ENCODE measurements at regions not wholly inside any gene's neighbourhood (a gene's known extent, or its start where the extent isn't known, plus 50 kb on each side); places are given as distances from the start of the nearest gene placed in this dataset.

GRCh38 chr9:109830545-109830944 lies 50.5 kb downstream of the PALM2AKAP2 start:
- no peak for ATAC-seq
- TF ChIP-seq ISL1 (CRISPR knock-in tag; IDR thresholded peaks at IDR 0.05): no peak
- no peak for TF ChIP-seq BACH2 (CRISPR knock-in tag; IDR thresholded peaks at IDR 0.05; ENCODE audit: borderline replicate concordance)
- TF ChIP-seq ARNTL (CRISPR knock-in tag; IDR thresholded peaks at IDR 0.05; ENCODE audit: borderline replicate concordance, low read depth): no peak
- TF ChIP-seq RARB (CRISPR knock-in tag; IDR thresholded peaks at IDR 0.05): no peak
- TF ChIP-seq ZC3H10 (CRISPR knock-in tag; IDR thresholded peaks at IDR 0.05): no peak
- TF ChIP-seq, protein P1, sequence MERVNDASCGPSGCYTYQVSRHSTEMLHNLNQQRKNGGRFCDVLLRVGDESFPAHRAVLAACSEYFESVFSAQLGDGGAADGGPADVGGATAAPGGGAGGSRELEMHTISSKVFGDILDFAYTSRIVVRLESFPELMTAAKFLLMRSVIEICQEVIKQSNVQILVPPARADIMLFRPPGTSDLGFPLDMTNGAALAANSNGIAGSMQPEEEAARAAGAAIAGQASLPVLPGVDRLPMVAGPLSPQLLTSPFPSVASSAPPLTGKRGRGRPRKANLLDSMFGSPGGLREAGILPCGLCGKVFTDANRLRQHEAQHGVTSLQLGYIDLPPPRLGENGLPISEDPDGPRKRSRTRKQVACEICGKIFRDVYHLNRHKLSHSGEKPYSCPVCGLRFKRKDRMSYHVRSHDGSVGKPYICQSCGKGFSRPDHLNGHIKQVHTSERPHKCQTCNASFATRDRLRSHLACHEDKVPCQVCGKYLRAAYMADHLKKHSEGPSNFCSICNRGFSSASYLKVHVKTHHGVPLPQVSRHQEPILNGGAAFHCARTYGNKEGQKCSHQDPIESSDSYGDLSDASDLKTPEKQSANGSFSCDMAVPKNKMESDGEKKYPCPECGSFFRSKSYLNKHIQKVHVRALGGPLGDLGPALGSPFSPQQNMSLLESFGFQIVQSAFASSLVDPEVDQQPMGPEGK (CRISPR knock-in tag; IDR thresholded peaks at IDR 0.05; ENCODE audit: borderline replicate concordance): no peak
- TF ChIP-seq OSR1 (CRISPR knock-in tag; IDR thresholded peaks at IDR 0.05): no peak
- TF ChIP-seq, protein P2, sequence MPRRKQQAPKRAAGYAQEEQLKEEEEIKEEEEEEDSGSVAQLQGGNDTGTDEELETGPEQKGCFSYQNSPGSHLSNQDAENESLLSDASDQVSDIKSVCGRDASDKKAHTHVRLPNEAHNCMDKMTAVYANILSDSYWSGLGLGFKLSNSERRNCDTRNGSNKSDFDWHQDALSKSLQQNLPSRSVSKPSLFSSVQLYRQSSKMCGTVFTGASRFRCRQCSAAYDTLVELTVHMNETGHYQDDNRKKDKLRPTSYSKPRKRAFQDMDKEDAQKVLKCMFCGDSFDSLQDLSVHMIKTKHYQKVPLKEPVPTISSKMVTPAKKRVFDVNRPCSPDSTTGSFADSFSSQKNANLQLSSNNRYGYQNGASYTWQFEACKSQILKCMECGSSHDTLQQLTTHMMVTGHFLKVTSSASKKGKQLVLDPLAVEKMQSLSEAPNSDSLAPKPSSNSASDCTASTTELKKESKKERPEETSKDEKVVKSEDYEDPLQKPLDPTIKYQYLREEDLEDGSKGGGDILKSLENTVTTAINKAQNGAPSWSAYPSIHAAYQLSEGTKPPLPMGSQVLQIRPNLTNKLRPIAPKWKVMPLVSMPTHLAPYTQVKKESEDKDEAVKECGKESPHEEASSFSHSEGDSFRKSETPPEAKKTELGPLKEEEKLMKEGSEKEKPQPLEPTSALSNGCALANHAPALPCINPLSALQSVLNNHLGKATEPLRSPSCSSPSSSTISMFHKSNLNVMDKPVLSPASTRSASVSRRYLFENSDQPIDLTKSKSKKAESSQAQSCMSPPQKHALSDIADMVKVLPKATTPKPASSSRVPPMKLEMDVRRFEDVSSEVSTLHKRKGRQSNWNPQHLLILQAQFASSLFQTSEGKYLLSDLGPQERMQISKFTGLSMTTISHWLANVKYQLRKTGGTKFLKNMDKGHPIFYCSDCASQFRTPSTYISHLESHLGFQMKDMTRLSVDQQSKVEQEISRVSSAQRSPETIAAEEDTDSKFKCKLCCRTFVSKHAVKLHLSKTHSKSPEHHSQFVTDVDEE (CRISPR knock-in tag; IDR thresholded peaks at IDR 0.05): no peak
- no peak for TF ChIP-seq PPARA (CRISPR knock-in tag; IDR thresholded peaks at IDR 0.05; ENCODE audit: borderline replicate concordance)
- TF ChIP-seq TCF4 (CRISPR knock-in tag; IDR thresholded peaks at IDR 0.05; ENCODE audit: borderline replicate concordance): no peak
- TF ChIP-seq CSDC2 (CRISPR knock-in tag; IDR thresholded peaks at IDR 0.05): no peak
- TF ChIP-seq ESRRG (CRISPR knock-in tag; IDR thresholded peaks at IDR 0.05): no peak
- no peak for TF ChIP-seq CREB5 (CRISPR knock-in tag; IDR thresholded peaks at IDR 0.05; ENCODE audit: low read depth)
- TF ChIP-seq ZFP3 (CRISPR knock-in tag; IDR thresholded peaks at IDR 0.05): no peak
- TF ChIP-seq SNAI2 (CRISPR knock-in tag; IDR thresholded peaks at IDR 0.05): no peak
- no peak for TF ChIP-seq ZNF565 (CRISPR knock-in tag; conservative IDR thresholded peaks at IDR 0.05; ENCODE audit: low read depth)

- TF ChIP-seq ISL1 (CRISPR knock-in tag; IDR thresholded peaks at IDR 0.05): no peak
- no peak for TF ChIP-seq ZC3H10 (CRISPR knock-in tag; IDR thresholded peaks at IDR 0.05)
- no peak for TF ChIP-seq RARB (CRISPR knock-in tag; IDR thresholded peaks at IDR 0.05)
- no peak for TF ChIP-seq ZNF8 (CRISPR knock-in tag; IDR thresholded peaks at IDR 0.05)
- TF ChIP-seq CSDC2 (CRISPR knock-in tag; IDR thresholded peaks at IDR 0.05): no peak
- TF ChIP-seq ARNTL (CRISPR knock-in tag; IDR thresholded peaks at IDR 0.05; ENCODE audit: borderline replicate concordance, low read depth): no peak
- TF ChIP-seq SNAI2 (CRISPR knock-in tag; IDR thresholded peaks at IDR 0.05): no peak
- no peak for TF ChIP-seq ZNF70 (CRISPR knock-in tag; IDR thresholded peaks at IDR 0.05)
- TF ChIP-seq POU6F1 (CRISPR knock-in tag; IDR thresholded peaks at IDR 0.05; ENCODE audit: borderline replicate concordance, low read depth): no peak
- TF ChIP-seq, protein P1 (CRISPR knock-in tag; IDR thresholded peaks at IDR 0.05; ENCODE audit: borderline replicate concordance): no peak
- TF ChIP-seq, protein P3, sequence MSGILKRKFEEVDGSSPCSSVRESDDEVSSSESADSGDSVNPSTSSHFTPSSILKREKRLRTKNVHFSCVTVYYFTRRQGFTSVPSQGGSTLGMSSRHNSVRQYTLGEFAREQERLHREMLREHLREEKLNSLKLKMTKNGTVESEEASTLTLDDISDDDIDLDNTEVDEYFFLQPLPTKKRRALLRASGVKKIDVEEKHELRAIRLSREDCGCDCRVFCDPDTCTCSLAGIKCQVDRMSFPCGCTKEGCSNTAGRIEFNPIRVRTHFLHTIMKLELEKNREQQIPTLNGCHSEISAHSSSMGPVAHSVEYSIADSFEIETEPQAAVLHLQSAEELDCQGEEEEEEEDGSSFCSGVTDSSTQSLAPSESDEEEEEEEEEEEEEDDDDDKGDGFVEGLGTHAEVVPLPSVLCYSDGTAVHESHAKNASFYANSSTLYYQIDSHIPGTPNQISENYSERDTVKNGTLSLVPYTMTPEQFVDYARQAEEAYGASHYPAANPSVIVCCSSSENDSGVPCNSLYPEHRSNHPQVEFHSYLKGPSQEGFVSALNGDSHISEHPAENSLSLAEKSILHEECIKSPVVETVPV (CRISPR knock-in tag; IDR thresholded peaks at IDR 0.05): no peak
- TF ChIP-seq ZNF565 (CRISPR knock-in tag; conservative IDR thresholded peaks at IDR 0.05; ENCODE audit: low read depth): no peak
- no peak for TF ChIP-seq TCF4 (CRISPR knock-in tag; IDR thresholded peaks at IDR 0.05; ENCODE audit: borderline replicate concordance)
- no peak for TF ChIP-seq TOX (CRISPR knock-in tag; IDR thresholded peaks at IDR 0.05; ENCODE audit: borderline replicate concordance)
- TF ChIP-seq ZFP3 (CRISPR knock-in tag; IDR thresholded peaks at IDR 0.05): no peak
- no peak for TF ChIP-seq ESRRG (CRISPR knock-in tag; IDR thresholded peaks at IDR 0.05)
- TF ChIP-seq PPARA (CRISPR knock-in tag; IDR thresholded peaks at IDR 0.05; ENCODE audit: borderline replicate concordance): no peak
- TF ChIP-seq OSR1 (CRISPR knock-in tag; IDR thresholded peaks at IDR 0.05): no peak
- TF ChIP-seq BACH2 (CRISPR knock-in tag; IDR thresholded peaks at IDR 0.05; ENCODE audit: borderline replicate concordance): no peak
- no peak for ATAC-seq
Observed at GRCh38 chr9:109831998-109832658, 52.1 kb downstream of the PALM2AKAP2 start.
